ENCODE measurements at regions not wholly inside any gene's neighbourhood (a gene's known extent, or its start where the extent isn't known, plus 50 kb on each side); places are given as distances from the start of the nearest gene placed in this dataset.

GRCh38 chr16:8459085-8459733, 131.1 kb downstream of the TMEM114 start:
- H3K4me1 Mint-ChIP-seq (ENCODE audit: unreplicated experiment), result no peaks in the 10 kb centered on the region
- no peak overlapping the region for H3K4me3 Mint-ChIP-seq (ENCODE audit: unreplicated experiment)
- no peak for DNase-seq (ENCODE audit: extremely low spot score, unreplicated experiment)
- TF ChIP-seq, protein P1, sequence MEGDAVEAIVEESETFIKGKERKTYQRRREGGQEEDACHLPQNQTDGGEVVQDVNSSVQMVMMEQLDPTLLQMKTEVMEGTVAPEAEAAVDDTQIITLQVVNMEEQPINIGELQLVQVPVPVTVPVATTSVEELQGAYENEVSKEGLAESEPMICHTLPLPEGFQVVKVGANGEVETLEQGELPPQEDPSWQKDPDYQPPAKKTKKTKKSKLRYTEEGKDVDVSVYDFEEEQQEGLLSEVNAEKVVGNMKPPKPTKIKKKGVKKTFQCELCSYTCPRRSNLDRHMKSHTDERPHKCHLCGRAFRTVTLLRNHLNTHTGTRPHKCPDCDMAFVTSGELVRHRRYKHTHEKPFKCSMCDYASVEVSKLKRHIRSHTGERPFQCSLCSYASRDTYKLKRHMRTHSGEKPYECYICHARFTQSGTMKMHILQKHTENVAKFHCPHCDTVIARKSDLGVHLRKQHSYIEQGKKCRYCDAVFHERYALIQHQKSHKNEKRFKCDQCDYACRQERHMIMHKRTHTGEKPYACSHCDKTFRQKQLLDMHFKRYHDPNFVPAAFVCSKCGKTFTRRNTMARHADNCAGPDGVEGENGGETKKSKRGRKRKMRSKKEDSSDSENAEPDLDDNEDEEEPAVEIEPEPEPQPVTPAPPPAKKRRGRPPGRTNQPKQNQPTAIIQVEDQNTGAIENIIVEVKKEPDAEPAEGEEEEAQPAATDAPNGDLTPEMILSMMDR (IDR thresholded peaks at IDR 0.05), result no peak
- no peaks in the 10 kb centered on the region for H3K36me3 Mint-ChIP-seq (ENCODE audit: unreplicated experiment)
- no peaks in the 10 kb centered on the region for H3K27me3 Mint-ChIP-seq (ENCODE audit: unreplicated experiment)
- no peak overlapping the region for H3K27ac Mint-ChIP-seq (ENCODE audit: unreplicated experiment)
- H3K9me3 Mint-ChIP-seq (ENCODE audit: unreplicated experiment), result peaks cover 13% of the 10 kb centered on the region

DNA sequence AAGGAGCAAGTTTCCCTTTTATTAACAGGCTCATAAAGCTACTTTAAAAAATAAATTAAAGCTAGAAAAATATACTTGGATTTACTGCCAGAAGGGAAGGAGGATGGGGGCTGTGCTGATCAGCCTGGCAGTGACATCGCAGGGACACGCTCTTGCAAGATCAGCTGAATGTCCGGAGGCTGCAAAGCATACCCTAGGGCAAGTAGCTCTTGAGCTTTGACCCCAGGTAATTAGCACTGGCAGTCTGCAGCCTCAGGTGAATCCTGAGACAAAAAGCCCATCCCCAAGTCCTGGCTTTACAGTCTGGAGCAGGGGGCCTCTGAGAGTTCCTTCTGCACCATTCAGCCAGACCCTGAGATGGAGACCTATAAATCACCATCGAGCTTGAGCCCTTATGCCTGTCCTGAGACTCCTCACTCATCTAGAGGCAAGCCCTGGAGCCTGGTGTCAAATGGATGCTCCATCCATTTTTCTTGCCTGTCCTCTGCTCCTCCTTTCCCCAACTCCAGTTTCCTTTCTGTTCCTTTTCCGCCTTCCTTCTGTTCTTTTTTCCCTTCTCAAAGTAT, 131.7 kb downstream of the TMEM114 start:
- Mint-ChIP-seq H3K27ac (ENCODE audit: unreplicated experiment) (no peak overlapping the region), H3K4me1 (ENCODE audit: unreplicated experiment) (no peaks in the 10 kb centered on the region), H3K9me3 (ENCODE audit: unreplicated experiment) (peaks cover 13% of the 10 kb centered on the region)

DNA sequence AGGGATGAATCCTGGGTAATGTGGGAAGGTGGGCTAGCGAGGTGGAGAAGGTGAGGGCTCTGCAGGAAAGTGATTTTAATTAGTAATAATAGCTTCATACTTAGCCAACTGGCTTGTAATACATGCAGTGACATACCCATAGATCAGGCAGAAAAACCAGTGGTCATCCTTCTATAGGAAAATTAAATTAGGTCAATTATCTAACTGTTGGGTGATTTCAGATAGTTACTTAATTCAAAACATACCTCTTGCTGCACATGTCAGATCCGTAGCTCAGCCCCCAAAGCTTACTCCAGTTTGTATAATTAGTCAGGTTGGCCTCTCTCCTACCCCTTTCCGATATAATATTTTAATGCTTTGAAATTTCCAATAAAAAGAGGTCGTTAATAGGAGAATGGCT, 137.0 kb downstream of the TMEM114 start:
- Mint-ChIP-seq H3K36me3 (ENCODE audit: unreplicated experiment) (no peaks in the 10 kb centered on the region), H3K4me3 (ENCODE audit: unreplicated experiment) (no peak overlapping the region), H3K27me3 (ENCODE audit: unreplicated experiment) (no peaks in the 10 kb centered on the region), H3K9me3 (ENCODE audit: unreplicated experiment) (peaks cover 16% of the 10 kb centered on the region), H3K4me1 (ENCODE audit: unreplicated experiment) (no peaks in the 10 kb centered on the region), H3K27ac (ENCODE audit: unreplicated experiment) (no peak overlapping the region)
- TF ChIP-seq, protein P1 (IDR thresholded peaks at IDR 0.05), result no peak
- no peak for DNase-seq (ENCODE audit: extremely low spot score, unreplicated experiment)

More for the DNA sequence above, 131.7 kb downstream of the TMEM114 start:
- Mint-ChIP-seq H3K36me3 (ENCODE audit: unreplicated experiment) (no peaks in the 10 kb centered on the region), H3K27me3 (ENCODE audit: unreplicated experiment) (no peaks in the 10 kb centered on the region), H3K4me3 (ENCODE audit: unreplicated experiment) (no peak overlapping the region)
- TF ChIP-seq, protein P1 (IDR thresholded peaks at IDR 0.05), result no peak
- DNase-seq (ENCODE audit: extremely low spot score, unreplicated experiment), result no peak

DNA sequence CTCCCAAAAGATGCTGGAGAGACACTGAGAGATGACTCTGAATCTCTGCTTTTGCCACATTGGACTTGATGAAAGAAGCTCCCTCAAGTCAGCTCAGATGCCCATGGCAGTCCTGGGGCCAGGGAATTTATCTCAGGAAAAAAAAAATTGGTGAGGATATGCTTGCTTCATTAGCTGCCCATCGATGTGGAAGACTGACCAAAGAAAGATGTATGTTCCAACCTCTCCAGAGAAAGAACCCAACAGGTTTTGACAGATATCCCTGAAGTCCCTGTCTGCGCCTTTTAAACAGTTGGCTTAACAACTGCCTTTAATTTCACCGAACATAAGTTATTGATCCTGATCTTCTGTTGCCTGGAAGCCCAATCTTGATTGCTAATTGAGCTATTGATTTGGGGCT, 137.4 kb downstream of the TMEM114 start:
- Mint-ChIP-seq H3K9me3 (ENCODE audit: unreplicated experiment) (peaks cover 16% of the 10 kb centered on the region), H3K27me3 (ENCODE audit: unreplicated experiment) (no peaks in the 10 kb centered on the region), H3K4me1 (ENCODE audit: unreplicated experiment) (no peaks in the 10 kb centered on the region), H3K4me3 (ENCODE audit: unreplicated experiment) (no peak overlapping the region), H3K27ac (ENCODE audit: unreplicated experiment) (no peak overlapping the region), H3K36me3 (ENCODE audit: unreplicated experiment) (no peaks in the 10 kb centered on the region)
- no peak for DNase-seq (ENCODE audit: extremely low spot score, unreplicated experiment)
- TF ChIP-seq, protein P1 (IDR thresholded peaks at IDR 0.05), result no peak

- no peak overlapping the region for H3K4me3 Mint-ChIP-seq (ENCODE audit: unreplicated experiment)
- H3K27ac Mint-ChIP-seq (ENCODE audit: unreplicated experiment), result no peak overlapping the region
- H3K4me1 Mint-ChIP-seq (ENCODE audit: unreplicated experiment), result no peaks in the 10 kb centered on the region
- peaks cover 16% of the 10 kb centered on the region for H3K9me3 Mint-ChIP-seq (ENCODE audit: unreplicated experiment)
- TF ChIP-seq, protein P1 (IDR thresholded peaks at IDR 0.05), result no peak
- H3K27me3 Mint-ChIP-seq (ENCODE audit: unreplicated experiment), result no peaks in the 10 kb centered on the region
- DNase-seq (ENCODE audit: extremely low spot score, unreplicated experiment), result no peak
- H3K36me3 Mint-ChIP-seq (ENCODE audit: unreplicated experiment), result no peaks in the 10 kb centered on the region
Measured at GRCh38 chr16:8436931-8437330, 153.4 kb downstream of the TMEM114 start.
